HPDE6-E6E7 (cell line): ENCODE measurements at regions not wholly inside any gene's neighbourhood (a gene's known extent, or its start where the extent isn't known, plus 50 kb on each side); places are given as distances from the start of the nearest gene placed in this dataset.

Experiments used
- DNase-seq: peaks from one replicate; pipeline ENCODE4 v3.0.0; 2011; ENCODE audit warnings: missing footprints; ENCODE audit errors: extremely low spot score

- no peak for DNase-seq
These were observed 53.7 kb upstream of the ZBTB43 start for GRCh38 chr9:126750941-126751725.

GRCh38 chr9:126752376-126752775 lies 52.5 kb upstream of the ZBTB43 start:
- DNase-seq, result no peak

- peak; percentile 66 for DNase-seq
These were observed 51.8 kb upstream of the ZBTB43 start for GRCh38 chr9:126752881-126753670.

- DNase-seq, result no peak
These were observed 50.2 kb upstream of the ZBTB43 start for GRCh38 chr9:126754436-126755316.
